NCI-H526 treated with DMSO at 0.1 percent for 48 hours (cell line): ENCODE measurements at regions not wholly inside any gene's neighbourhood (a gene's known extent, or its start where the extent isn't known, plus 50 kb on each side); places are given as distances from the start of the nearest gene placed in this dataset.
A peak's percentile ranks its signal among the peaks of the same experiment; 100 is the strongest.
"Not testable (repeated sequence)": the region's sequence is repeated elsewhere in the genome, so short reads cannot be mapped to it uniquely, and the experiment has no call there.

Experiments
- DNase-seq: peaks from one replicate; lab custom pipeline; 2025; lab: John Stamatoyannopoulos, UW

GRCh38 chr1:58251430-58252073, 295.0 kb downstream of the OMA1 start:
- no peak for DNase-seq

DNA sequence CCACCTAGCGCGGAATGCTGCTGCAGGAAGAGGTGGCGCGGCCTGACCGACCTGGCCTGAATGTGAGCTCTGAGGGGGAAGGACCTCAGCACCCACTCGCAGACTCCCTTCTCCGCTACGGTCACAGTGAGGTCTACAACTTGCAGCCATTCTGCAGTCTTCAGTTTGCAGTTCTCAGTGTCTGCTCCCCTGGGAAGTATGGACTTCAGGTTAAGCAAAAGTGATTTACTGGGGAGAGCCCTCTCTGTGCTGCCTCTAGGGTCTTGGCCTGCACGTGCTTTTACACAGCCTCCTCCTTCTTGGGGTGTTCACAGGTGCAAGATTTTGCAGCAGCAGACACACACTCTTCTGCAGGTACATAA, 296.0 kb downstream of the OMA1 start:
- DNase-seq: no peak

- DNase-seq: peak; percentile 72
Observed at GRCh38 chr1:58249737-58250586, 296.6 kb downstream of the OMA1 start.

GRCh38 chr1:58249388-58249736, 297.2 kb downstream of the OMA1 start:
- no peak for DNase-seq

GRCh38 chr1:58248791-58249190, 297.7 kb downstream of the OMA1 start:
- DNase-seq: no peak

DNA sequence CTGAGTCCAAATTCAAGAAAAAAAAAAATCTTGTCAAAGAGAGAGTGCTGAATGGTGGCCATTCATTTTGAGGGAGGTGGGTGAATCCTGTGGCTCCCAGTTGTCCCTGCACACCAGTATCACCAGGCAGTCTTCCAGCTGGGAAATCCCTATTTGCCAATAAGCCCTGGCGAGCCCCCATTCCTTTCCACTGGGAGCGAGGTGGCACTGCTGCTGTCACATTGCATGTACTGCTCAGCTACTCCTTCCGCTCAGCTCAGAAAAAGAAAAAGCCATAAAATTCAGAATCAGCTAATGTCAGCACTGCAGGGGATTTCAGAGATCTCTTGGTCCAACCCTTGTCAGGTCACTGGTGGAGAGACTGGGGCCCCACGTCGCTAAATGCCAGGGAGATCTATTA, 298.5 kb downstream of the OMA1 start:
- DNase-seq: no peak

DNA sequence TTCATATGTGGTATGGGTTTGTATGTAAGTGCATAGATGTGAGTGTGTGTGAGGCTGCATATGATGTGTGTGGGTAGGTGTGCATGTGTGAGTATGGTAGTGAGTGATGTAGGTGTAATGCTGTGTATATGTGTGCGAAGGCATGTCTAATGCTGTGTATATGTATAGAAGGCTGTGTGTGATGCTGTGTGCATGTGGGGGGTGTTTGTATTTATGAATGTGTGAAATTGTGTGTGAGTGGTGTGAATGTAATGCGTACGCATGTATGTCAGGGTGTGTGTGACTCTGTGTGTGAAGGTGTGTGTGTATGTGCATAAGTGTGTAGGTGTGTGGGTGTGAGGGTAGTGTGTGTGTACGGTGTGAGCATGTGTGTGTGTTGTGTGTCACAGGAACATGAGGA, 300.0 kb downstream of the OMA1 start:
- no peak for DNase-seq

DNA sequence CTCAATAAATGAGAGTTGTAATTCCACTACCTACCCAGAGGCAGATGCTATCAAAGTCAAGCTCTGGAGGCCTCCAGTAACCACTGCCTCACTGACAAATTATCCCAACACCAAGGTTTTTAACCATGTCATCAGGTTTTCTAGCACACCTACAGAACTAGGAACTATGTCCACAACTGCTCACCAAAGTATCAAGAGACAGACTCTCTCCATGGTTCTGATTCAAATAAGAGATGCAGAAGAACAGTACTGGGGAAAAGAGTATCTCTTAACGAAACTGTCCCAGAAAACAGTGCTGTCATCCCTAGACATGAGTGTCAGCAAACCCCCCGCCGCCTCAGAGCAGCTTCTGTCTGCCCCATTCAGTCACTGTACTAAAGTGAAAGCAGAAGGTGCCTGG, 301.7 kb downstream of the OMA1 start:
- DNase-seq: no peak

DNA sequence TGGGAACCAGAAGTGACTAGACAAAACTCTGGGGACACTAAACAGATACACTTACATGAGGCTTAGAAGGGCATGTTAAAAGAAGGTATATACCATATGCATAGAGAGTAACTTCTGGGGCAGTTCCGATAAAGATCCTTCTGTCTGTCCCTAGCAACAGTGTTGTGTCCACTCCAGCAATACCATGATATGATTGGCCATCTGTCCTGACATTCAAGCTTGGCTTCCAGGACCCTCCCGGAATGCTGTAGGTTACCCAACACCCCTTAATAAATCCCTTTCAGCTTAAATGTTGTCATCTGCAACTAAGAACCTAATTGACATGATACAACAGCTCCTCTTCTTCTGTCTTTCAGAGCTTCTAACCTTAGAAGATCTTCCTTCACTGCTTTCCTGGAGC, 307.7 kb downstream of the OMA1 start:
- no peak for DNase-seq

DNA sequence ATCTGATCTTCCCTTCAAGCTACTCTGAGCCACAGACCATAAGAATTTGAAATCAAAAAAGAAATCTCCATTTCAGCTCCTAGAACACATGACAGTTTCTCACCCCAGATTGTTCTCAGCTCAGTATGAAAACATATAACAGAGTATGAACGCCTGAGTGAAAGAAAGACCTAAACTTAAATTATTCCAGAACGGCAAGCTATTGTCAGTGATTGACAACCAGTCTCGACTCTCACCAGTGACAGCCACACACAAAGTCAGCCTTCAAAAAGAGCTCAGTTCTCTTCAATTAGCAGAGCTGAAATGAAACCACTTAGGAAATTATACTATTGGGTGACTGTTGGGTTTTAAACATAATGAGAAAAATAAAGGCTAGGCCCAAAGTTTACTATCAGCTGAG, 312.8 kb downstream of the OMA1 start:
- DNase-seq: no peak

- no peak for DNase-seq
Observed at GRCh38 chr1:58231204-58231603, 315.3 kb downstream of the OMA1 start.

GRCh38 chr1:58227604-58228003, 318.9 kb downstream of the OMA1 start:
- no peak for DNase-seq

DNA sequence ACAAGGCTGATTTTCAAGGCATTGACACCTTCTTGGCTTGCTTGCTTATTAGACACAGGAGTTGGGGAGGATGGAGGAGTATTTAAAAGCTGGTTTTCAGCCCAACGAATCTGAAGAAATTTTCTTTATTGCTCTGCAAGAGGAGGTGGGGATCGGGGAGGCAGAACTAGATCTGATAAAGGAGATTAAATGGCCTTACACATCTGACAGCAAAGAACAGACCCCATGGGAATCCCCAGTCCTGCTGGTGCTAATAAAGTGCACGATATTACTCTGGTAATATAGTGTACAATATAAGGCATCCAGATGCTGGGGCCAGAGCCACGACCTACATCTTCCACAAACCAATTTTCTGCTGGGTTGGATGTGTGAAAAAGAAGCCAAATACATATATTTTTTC, 323.0 kb downstream of the OMA1 start:
- no peak for DNase-seq

DNA sequence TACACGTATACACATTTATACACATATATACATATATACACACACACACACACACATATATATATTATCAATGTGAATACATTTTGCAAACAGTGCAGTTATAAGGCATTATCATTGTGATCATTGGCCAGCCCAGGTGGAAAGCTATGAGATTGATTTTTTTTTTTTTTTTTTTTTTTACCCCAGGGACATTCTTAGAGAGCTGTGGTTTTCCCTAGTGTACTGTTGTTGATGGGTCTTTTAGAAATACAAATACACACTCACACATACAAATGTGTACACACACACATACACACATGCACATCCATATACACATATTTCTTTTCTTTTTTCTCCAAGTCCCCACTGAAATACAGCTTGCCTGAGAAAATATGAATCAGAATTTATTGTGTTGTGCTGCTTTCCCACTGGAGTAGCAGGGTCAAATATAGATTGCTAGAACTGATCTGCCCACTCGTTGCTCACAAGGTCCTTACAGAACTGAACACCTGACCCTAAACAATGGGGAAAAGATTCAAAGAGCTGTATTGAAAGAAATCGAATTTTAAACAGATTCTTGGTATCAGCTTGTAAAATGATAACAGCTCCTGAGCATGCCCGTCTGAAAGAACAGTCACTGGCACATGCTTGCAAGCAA, 325.6 kb downstream of the OMA1 start:
- DNase-seq: no peak

DNA sequence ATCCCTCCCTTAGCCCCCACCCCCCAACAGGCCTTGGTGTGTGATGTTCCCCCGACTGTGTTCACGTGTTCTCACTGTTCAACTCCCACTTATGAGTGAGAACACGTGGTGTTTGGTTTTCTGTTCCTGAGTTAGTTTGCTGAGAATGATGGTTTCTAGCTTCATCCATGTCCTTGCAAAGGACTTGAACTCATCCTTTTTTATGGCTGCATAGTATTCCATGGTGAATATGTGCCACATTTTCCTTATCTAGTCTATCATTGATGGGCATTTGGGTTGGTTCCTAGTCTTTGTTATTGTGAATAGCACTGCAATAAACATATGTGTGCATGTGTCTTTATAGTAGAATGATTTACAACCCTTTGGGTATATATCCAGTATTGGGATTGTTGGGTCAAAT, 330.4 kb downstream of the OMA1 start:
- DNase-seq: not testable (repeated sequence)

DNA sequence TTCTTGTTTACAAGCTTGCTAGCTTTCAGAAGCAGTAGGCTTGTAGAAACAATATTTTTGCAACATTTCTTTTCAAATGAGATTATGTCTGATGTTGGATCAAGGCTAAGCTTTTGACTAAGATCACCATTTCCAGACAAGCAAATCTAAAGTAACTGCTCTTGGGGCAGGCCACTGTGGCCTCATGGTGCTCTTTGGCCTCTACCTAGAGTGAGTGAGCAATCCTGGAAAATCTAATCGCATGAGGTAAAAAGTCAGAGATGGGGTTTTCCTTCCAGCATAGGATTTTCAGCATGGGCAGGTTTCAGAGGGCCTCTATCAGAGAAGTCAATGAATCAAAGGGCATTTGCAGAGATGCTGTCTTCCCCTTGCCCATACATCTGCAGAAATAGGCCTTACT, 331.9 kb downstream of the OMA1 start:
- DNase-seq: no peak

GRCh38 chr1:58211869-58212268, 334.7 kb downstream of the OMA1 start:
- no peak for DNase-seq

DNA sequence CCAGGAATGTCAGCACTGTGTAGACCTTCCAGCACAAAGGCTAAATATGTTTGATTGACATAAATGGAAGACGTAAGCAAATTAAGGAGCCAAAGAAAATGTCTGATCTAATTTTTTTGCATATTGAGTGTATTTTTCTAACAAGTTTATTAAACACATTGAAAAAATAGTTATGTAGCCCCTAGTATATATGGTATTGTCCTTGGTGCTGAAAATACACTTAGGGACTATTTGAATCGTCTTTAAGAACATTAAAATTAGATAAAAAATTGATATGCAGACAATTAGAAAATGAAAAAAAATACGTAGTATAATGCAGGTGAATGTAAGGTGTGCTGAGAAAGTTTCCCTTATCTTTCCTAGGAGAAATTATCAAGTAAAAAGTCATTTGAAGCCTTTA, 337.0 kb downstream of the OMA1 start:
- no peak for DNase-seq

GRCh38 chr1:58206749-58207148, 339.8 kb downstream of the OMA1 start:
- DNase-seq: no peak

GRCh38 chr1:58204284-58204683, 342.2 kb downstream of the OMA1 start:
- DNase-seq: no peak

DNA sequence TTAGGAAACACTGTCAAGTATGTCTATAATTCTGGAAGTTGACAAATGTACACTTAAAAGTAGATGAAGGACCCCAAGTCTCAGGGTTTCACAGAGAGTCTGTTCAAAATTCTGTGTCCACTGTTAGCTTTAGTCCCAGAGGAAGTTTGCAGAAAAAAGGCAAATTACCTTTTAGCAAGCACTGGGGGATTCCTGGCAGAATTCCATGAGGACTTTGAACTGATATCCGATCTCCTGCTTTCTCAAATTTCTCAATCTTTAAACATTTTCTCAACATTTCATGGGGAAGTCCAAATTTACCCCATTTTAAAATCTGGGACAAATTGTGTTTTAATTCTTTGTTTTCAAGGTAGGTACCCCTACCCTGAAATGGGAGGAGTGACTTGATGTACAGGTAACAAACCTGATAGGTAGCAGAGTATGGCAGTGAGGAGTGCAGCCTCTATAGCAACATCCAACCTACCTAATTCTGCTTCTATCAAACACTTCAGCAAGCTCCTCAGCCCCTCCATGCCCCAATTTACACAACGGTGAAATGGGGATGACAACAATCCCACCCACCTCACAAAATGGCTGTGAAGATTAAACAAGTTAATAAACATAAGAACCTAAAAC, 344.9 kb downstream of the OMA1 start:
- no peak for DNase-seq

GRCh38 chr1:58200437-58200836, 346.1 kb downstream of the OMA1 start:
- no peak for DNase-seq

- DNase-seq: no peak
Observed at GRCh38 chr1:58197811-58198210, 348.7 kb downstream of the OMA1 start.
